ENCODE measurements at regions not wholly inside any gene's neighbourhood (a gene's known extent, or its start where the extent isn't known, plus 50 kb on each side); places are given as distances from the start of the nearest gene placed in this dataset.

DNA sequence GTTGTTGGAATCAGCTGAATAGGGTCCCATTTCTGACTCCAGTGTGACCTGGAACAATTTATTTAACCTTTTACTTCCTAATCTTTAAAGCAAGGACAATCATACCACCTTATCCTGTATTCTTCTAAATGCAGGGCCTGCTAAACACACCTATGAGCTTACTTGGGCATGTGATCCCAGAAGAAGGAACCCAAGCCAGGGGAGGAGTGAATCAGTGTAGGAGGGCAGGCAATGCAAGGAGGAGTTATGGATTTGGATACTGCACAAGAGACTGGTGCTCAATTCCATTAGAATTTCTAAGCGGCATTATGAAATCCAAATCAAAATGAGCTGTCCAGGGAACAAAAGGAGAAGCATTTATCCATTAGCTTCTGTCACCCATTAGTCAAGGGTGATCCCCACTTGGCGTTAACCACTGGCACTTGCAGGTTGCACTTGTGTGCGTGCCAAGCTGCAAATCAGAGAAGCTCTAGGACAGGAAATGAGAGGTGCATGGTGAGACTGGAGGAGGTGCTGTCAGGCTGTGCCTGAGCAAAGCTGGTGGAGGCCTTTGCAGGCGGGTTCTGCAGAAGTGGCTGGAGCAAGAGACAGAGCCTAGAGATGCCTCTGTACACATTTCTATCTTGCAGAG, 297.2 kb upstream of the PLXNA2 start:
- DNase-seq (ENCODE audit: low read depth), result no peak
- TF ChIP-seq, protein P1, sequence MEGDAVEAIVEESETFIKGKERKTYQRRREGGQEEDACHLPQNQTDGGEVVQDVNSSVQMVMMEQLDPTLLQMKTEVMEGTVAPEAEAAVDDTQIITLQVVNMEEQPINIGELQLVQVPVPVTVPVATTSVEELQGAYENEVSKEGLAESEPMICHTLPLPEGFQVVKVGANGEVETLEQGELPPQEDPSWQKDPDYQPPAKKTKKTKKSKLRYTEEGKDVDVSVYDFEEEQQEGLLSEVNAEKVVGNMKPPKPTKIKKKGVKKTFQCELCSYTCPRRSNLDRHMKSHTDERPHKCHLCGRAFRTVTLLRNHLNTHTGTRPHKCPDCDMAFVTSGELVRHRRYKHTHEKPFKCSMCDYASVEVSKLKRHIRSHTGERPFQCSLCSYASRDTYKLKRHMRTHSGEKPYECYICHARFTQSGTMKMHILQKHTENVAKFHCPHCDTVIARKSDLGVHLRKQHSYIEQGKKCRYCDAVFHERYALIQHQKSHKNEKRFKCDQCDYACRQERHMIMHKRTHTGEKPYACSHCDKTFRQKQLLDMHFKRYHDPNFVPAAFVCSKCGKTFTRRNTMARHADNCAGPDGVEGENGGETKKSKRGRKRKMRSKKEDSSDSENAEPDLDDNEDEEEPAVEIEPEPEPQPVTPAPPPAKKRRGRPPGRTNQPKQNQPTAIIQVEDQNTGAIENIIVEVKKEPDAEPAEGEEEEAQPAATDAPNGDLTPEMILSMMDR (conservative IDR thresholded peaks at IDR 0.05; ENCODE audit: low read depth, low read length), result no peak
- no peak overlapping the region for H3K4me3 ChIP-seq (ENCODE audit: low read depth, low read length)

DNA sequence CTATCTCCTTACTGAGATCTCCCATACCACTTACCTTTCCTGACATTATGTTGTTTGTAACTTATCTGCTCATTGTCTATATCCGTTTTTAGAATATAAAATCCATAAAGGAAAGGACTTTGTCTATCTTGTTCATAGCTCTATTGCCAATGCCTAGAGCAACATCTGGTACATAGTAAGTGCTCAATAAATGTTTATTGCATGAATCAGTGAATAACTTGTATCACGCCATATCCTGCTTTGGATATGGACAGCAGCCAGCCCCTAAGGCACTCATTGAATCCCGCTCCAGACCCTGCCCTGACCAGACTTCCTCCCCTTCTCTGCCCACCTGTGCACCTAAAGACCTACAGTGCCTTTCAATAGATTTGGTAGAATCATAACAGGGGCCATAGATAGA, 298.1 kb upstream of the PLXNA2 start:
- no peak for DNase-seq (ENCODE audit: low read depth)
- H3K4me3 ChIP-seq (ENCODE audit: low read depth, low read length), result no peak overlapping the region
- TF ChIP-seq, protein P1 (conservative IDR thresholded peaks at IDR 0.05; ENCODE audit: low read depth, low read length), result no peak

DNA sequence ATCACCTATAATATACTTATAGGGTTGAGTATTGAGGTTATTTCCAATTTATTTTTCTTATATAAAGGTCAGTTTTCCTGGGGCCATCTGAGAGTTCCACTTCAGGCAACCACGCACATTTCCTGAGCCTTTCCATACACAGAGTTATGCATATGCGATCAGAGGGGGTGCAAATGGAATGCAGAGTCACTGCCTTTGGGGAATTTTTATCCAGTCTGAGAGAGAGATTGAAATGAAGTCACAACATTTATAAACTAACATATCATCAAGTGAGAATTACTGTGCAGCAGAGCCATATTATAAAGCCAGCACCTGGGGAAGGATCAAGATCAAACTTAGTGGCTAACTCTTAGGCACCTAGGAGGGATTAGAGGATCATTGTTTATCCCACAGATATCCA, 299.9 kb upstream of the PLXNA2 start:
- H3K4me3 ChIP-seq (ENCODE audit: low read depth, low read length), result no peak overlapping the region
- DNase-seq (ENCODE audit: low read depth), result no peak
- TF ChIP-seq, protein P1 (conservative IDR thresholded peaks at IDR 0.05; ENCODE audit: low read depth, low read length), result no peak

DNA sequence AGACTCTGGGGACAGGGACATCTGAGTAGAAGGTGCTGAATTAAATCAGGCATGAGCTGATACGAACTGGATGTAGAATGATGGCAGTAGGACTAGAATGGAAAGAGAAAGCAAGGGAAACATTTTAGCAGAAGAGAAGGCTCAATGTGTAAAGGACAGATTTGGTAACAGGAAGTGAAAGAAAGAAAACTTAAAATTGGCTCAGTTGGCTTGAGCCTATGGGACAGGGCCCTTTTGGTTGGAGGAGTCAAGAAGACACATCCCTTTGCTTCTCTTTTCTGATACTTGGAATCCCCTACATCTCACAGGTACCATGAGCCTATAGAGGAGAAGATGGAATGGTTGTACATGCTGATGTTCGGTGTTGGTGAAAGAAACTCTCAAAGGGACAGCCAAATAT, 300.6 kb upstream of the PLXNA2 start:
- TF ChIP-seq, protein P1 (conservative IDR thresholded peaks at IDR 0.05; ENCODE audit: low read depth, low read length), result no peak
- no peak overlapping the region for H3K4me3 ChIP-seq (ENCODE audit: low read depth, low read length)

DNA sequence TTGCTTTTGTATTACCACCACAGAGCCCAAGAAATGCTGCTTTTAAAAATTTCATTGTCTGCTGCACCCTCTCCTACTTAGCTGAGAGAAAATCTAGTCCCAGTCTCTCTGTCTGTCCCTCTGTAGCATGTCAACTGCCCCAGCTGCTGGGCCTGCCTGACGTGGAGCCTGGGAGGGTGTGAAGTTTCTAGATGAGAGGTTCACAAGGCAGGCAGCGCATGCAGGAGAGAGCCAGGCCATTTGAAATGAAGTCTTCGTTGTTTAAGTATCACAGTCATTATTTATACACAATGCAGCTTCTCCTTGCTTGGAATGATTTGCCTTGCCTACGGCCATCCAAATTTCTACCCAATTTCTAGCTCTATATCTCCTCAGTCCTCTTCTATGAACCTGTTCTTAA, 306.8 kb upstream of the PLXNA2 start:
- DNase-seq (ENCODE audit: low read depth), result no peak
- H3K4me3 ChIP-seq (ENCODE audit: low read depth, low read length), result no peak overlapping the region
- TF ChIP-seq, protein P1 (conservative IDR thresholded peaks at IDR 0.05; ENCODE audit: low read depth, low read length), result no peak

More for the DNA sequence above, 300.6 kb upstream of the PLXNA2 start:
- no peak for DNase-seq (ENCODE audit: low read depth)

DNA sequence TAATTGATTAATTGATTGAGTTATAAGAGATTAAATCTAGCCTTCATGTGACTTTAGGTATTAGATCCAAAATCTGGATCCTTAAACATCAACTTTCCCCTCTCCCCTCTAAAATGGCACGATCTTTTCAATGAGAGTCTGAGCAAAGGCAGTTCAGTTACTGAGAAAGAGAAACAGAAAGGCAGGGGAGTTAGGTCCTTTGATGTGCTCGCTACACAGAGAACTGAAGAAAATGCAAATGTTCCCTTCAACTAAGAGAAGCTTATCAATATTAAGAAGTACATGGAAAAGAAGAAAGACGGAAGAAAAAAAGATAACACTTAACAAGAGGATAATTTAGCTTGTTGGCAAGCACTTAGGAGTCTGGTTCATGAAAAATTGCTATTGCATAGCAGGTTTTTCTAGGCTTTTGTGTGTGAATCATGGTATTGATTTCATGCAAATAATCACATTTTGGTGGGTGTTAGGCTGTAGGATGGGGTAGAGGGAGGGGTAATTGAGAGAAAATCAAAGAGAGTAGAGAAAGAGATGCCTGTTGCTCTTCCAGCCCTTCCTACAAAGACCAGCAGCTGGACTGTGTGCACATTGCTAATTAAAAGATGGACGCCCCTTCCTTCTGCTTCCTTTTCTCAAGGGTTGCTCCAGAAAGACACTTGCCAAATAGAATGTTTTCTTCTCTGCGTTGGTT, 307.6 kb upstream of the PLXNA2 start:
- TF ChIP-seq, protein P1 (conservative IDR thresholded peaks at IDR 0.05; ENCODE audit: low read depth, low read length), result no peak
- DNase-seq (ENCODE audit: low read depth), result no peak
- no peak overlapping the region for H3K4me3 ChIP-seq (ENCODE audit: low read depth, low read length)

DNA sequence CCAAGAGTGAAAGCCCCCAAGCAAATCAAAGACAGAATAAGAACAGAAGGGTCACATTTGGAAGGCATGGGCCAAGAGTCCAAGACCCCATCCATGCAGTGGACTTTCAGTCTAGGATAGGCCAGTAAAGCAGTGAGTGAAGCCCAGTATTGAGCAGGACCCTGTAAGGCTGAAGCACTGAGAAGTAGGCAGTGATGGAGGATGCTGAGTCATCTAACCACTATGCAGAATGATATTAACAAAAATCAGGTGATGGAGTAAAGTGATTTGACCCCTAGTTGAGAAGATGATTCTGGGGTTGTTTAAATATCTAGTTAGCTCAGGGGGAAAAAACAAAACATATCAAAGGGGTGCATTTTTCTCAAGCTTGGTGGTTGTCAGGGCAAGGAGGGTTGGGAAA, 308.7 kb upstream of the PLXNA2 start:
- DNase-seq (ENCODE audit: low read depth), result no peak
- TF ChIP-seq, protein P1 (conservative IDR thresholded peaks at IDR 0.05; ENCODE audit: low read depth, low read length), result no peak
- no peak overlapping the region for H3K4me3 ChIP-seq (ENCODE audit: low read depth, low read length)
